ENCODE measurements at regions not wholly inside any gene's neighbourhood (a gene's known extent, or its start where the extent isn't known, plus 50 kb on each side); places are given as distances from the start of the nearest gene placed in this dataset.
"Not testable (repeated sequence)": the region's sequence is repeated elsewhere in the genome, so short reads cannot be mapped to it uniquely, and the experiment has no call there.

GRCh38 chr1:213324859-213325258, 273.8 kb downstream of the RPS6KC1 start:
- DNase-seq (ENCODE audit: low read depth, low spot score): no peak

- DNase-seq (ENCODE audit: low read depth, low spot score): no peak
Observed at GRCh38 chr1:213325482-213325881, 274.4 kb downstream of the RPS6KC1 start.

GRCh38 chr1:213326281-213327016, 275.4 kb downstream of the RPS6KC1 start:
- DNase-seq (ENCODE audit: low read depth, low spot score): no peak

DNA sequence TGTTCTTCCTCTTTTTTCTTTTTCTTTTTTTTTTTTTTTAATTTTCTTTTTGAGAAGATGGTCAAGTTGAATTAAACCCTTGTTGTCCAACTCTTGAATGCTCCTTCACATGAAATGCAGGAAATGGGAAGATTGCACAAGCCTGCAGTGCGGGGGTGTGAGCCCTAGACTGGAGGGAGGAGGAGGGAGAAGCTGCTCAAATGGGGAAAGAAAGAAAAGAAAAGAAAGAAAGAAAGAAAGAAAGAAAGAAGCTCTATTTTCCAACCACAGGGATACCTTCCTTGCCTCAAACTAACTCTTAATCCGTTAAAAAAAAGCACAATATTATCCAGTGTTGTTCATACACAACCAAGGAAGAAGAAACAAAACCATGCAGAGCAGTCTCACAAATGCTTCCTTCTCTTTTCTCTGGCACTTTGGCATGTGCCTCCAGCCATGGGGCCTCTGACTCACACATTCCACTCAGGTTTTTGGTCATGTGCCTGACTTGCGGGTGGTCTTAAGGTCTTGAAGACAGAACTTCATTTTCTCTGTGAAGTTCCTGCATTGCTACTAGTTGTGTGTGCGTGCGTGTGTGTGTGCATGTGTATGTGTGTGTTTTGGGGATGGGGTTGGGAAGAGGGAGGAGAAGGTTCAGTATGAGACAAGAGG, 276.1 kb downstream of the RPS6KC1 start:
- DNase-seq (ENCODE audit: low read depth, low spot score): peak; percentile 74

DNA sequence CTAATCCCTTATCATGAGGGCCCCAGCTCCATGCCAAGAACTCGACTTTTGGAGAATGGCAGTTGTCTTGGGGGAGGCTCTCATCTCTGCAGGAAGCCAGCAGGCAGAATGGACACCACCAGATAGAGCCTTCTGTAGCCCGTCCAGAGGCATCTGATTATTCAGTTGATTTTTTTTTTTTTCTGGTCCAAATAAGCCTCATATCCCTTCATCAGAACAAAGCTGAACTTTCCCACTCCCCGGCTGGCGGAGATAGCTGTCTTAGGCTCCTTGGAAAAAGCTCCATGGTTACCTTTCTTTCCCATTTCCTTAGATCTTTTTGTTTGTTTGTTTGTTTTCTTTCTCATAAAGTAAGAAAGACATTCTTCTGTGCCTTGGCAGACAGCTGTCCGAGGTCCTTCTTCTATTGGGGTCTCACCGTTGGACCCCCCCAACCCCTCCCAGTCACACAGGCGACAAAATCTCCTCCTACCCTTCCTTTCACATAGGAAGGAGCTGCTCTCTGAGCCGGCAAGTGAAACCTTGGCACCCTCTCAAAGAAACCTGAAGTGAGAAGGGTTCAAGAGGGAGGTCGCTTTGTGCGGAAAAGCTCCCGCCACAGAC, 278.5 kb downstream of the RPS6KC1 start:
- DNase-seq (ENCODE audit: low read depth, low spot score): no peak

DNA sequence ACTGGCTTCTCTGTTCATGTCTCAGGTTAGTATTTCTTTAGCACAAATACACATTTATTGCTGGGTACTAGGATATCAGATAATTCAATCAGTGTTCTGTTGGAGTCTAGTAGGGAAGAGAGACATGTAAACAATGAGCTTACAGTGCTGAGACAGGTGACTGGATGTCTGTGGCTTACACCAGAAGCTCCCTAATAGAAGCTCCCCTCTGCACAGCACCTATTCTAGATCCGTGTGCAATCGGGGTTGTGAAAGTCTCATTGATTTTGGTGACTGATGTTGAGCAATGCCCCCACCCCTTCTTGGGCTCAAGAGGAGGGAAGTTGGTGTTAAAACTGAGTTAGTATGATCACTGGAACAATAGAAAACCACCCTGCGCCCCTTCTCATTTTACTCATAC, 279.2 kb downstream of the RPS6KC1 start:
- DNase-seq (ENCODE audit: low read depth, low spot score): no peak

- DNase-seq (ENCODE audit: low read depth, low spot score): no peak
Observed at GRCh38 chr1:213331631-213332175, 280.7 kb downstream of the RPS6KC1 start.

- DNase-seq (ENCODE audit: low read depth, low spot score): no peak
Observed at GRCh38 chr1:213332491-213332890, 281.4 kb downstream of the RPS6KC1 start.

- no peak for DNase-seq (ENCODE audit: low read depth, low spot score)
Observed at GRCh38 chr1:213333121-213333520, 282.1 kb downstream of the RPS6KC1 start.

GRCh38 chr1:213335084-213335483, 284.0 kb downstream of the RPS6KC1 start:
- no peak for DNase-seq (ENCODE audit: low read depth, low spot score)

- DNase-seq (ENCODE audit: low read depth, low spot score): no peak
Observed at GRCh38 chr1:213337025-213337678, 286.1 kb downstream of the RPS6KC1 start.

GRCh38 chr1:213340593-213340992, 289.6 kb downstream of the RPS6KC1 start:
- DNase-seq (ENCODE audit: low read depth, low spot score): no peak

- no peak for DNase-seq (ENCODE audit: low read depth, low spot score)
Observed at GRCh38 chr1:213345621-213346020, 294.6 kb downstream of the RPS6KC1 start.

- DNase-seq (ENCODE audit: low read depth, low spot score): no peak
Observed at GRCh38 chr1:213357403-213357802, 306.4 kb downstream of the RPS6KC1 start.

GRCh38 chr1:213358368-213358767, 307.3 kb downstream of the RPS6KC1 start:
- DNase-seq (ENCODE audit: low read depth, low spot score): not testable (repeated sequence)

DNA sequence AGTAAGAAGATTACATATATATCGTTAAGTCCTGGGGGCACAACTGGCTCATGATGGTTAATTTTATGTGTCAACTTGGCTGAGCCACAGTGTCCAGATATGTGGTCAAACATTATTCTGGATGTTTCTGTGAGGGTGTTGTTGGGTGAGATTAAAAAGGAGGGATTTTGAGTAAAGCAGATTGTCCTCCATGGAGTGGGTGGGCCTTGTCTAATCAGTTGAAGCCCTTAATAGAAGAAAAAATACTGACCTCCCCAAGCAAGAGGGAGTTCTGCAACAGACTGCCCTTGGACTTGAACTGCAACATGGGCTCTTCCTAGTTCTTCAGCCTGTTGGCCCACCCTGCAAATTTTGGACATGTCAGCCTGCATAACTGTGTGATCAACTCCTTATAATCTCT, 311.6 kb downstream of the RPS6KC1 start:
- no peak for DNase-seq (ENCODE audit: low read depth, low spot score)

- no peak for DNase-seq (ENCODE audit: low read depth, low spot score)
Observed at GRCh38 chr1:213366141-213366831, 315.2 kb downstream of the RPS6KC1 start.

- DNase-seq (ENCODE audit: low read depth, low spot score): no peak
Observed at GRCh38 chr1:213369465-213369864, 318.4 kb downstream of the RPS6KC1 start.

GRCh38 chr1:213370523-213370922, 319.5 kb downstream of the RPS6KC1 start:
- no peak for DNase-seq (ENCODE audit: low read depth, low spot score)

GRCh38 chr1:213371525-213371846, 320.4 kb downstream of the RPS6KC1 start:
- DNase-seq (ENCODE audit: low read depth, low spot score): no peak

GRCh38 chr1:213371847-213372619, 321.0 kb downstream of the RPS6KC1 start:
- no peak for DNase-seq (ENCODE audit: low read depth, low spot score)

Measured in smooth muscle cell of the brain vasculature (primary cell).